Kidney glomerular epithelial cell (primary cell): ENCODE measurements at regions not wholly inside any gene's neighbourhood (a gene's known extent, or its start where the extent isn't known, plus 50 kb on each side); places are given as distances from the start of the nearest gene placed in this dataset.

Experiments used
- DNase-seq: peaks from one replicate; lab custom pipeline; 2025; lab: John Stamatoyannopoulos, UW

- no peak for DNase-seq
Observed at GRCh38 chr3:157626817-157627216, 123.6 kb upstream of the VEPH1 start.

- no peak for DNase-seq
Observed at GRCh38 chr3:157624801-157625200, 121.6 kb upstream of the VEPH1 start.

GRCh38 chr3:157618886-157619285, 115.7 kb upstream of the VEPH1 start:
- DNase-seq, result no peak

- peak; percentile 90 for DNase-seq
Observed at GRCh38 chr3:157618075-157618760, 115.0 kb upstream of the VEPH1 start.

- DNase-seq, result no peak
Observed at GRCh38 chr3:157614896-157615295, 111.7 kb upstream of the VEPH1 start.

GRCh38 chr3:157611536-157612076, 108.4 kb upstream of the VEPH1 start:
- DNase-seq, result no peak

GRCh38 chr3:157610876-157611535, 107.8 kb upstream of the VEPH1 start:
- no peak for DNase-seq

- no peak for DNase-seq
Observed at GRCh38 chr3:157607826-157608405, 104.7 kb upstream of the VEPH1 start.

- DNase-seq, result no peak
Observed at GRCh38 chr3:157606852-157607197, 103.6 kb upstream of the VEPH1 start.

GRCh38 chr3:157606011-157606851, 103.0 kb upstream of the VEPH1 start:
- peak; percentile 56 for DNase-seq

GRCh38 chr3:157605356-157605755, 102.1 kb upstream of the VEPH1 start:
- no peak for DNase-seq

- no peak for DNase-seq
Observed at GRCh38 chr3:157602424-157602823, 99.2 kb upstream of the VEPH1 start.

- DNase-seq, result no peak
Observed at GRCh38 chr3:157595259-157595658, 92.0 kb upstream of the VEPH1 start.

GRCh38 chr3:157594413-157594812, 91.2 kb upstream of the VEPH1 start:
- DNase-seq, result no peak

GRCh38 chr3:157592769-157593168, 89.6 kb upstream of the VEPH1 start:
- DNase-seq, result no peak

GRCh38 chr3:157590273-157590672, 87.1 kb upstream of the VEPH1 start:
- DNase-seq, result no peak

GRCh38 chr3:157589211-157589610, 86.0 kb upstream of the VEPH1 start:
- DNase-seq, result no peak

- no peak for DNase-seq
Observed at GRCh38 chr3:157588386-157589060, 85.3 kb upstream of the VEPH1 start.

GRCh38 chr3:157586293-157586692, 83.1 kb upstream of the VEPH1 start:
- DNase-seq, result no peak

- DNase-seq, result no peak
Observed at GRCh38 chr3:157585386-157585785, 82.2 kb upstream of the VEPH1 start.

GRCh38 chr3:157582637-157582973, 79.4 kb upstream of the VEPH1 start:
- DNase-seq, result no peak
